Right renal cortex interstitium (tissue), 3 donors: ENCODE measurements at regions not wholly inside any gene's neighbourhood (a gene's known extent, or its start where the extent isn't known, plus 50 kb on each side); places are given as distances from the start of the nearest gene placed in this dataset.
"Not testable (repeated sequence)": the region's sequence is repeated elsewhere in the genome, so short reads cannot be mapped to it uniquely, and the experiment has no call there.

ENCODE experiments used
- DNase-seq, 3 donors: peaks; one replicate each; pipeline ENCODE4 v3.0.0-alpha.2; 2013; ENCODE audit warnings: low read depth in 3 of 3, low spot score in 2 of 3

DNA sequence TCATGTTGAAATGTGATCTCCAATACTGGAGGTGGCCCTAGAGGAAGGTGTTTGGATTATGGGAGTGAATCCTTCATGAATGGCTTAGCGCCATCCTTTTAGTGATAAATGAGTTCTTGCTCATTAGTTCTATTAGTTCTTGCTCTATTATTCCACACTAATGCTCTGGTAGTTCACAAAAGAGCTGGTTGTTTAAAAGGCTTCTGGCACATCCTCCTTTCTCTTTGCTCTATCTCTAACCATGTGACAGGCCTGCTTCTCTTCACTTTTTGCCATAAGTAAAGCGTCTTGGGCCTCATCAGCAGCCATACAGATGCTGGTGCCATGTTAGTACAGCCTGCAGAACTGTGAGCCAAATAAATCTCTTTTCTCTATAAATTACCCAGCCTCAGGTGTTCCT lies 469.9 kb downstream of the GUCY1A2 start:
- DNase-seq: no peak

- DNase-seq: no peak
Measured at GRCh38 chr11:106551744-106552673, 466.3 kb downstream of the GUCY1A2 start.

- no peak for DNase-seq
Measured at GRCh38 chr11:106552694-106553203, 465.5 kb downstream of the GUCY1A2 start.

GRCh38 chr11:106553304-106553703 lies 465.0 kb downstream of the GUCY1A2 start:
- DNase-seq: no peak

- DNase-seq: not testable (repeated sequence)
Measured at GRCh38 chr11:106555566-106556250, 462.6 kb downstream of the GUCY1A2 start.

- DNase-seq: no peak
Measured at GRCh38 chr11:106565326-106565725, 452.9 kb downstream of the GUCY1A2 start.

- DNase-seq: no peak
Measured at GRCh38 chr11:106568632-106569031, 449.6 kb downstream of the GUCY1A2 start.

GRCh38 chr11:106577384-106577783 lies 440.9 kb downstream of the GUCY1A2 start:
- not testable (repeated sequence) for DNase-seq

DNA sequence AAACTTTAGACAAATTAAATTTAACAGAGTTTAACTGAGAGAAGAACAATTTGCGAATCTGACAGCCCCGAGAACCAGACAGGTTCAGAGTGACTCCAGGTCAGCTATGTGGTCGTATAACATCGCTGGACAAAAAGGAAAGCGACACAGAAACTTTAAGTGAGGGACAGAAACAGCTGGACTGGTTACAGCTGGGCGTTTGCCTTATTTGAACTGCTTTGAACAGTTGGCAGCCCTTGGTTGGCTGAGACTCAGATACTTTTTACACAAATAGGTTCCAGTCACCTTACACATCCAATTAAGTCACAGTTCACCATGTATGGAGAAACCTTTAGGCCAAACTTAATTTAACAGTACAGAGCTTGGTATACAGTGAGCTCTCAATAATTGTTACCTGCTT lies 436.9 kb downstream of the GUCY1A2 start:
- DNase-seq: no peak

DNA sequence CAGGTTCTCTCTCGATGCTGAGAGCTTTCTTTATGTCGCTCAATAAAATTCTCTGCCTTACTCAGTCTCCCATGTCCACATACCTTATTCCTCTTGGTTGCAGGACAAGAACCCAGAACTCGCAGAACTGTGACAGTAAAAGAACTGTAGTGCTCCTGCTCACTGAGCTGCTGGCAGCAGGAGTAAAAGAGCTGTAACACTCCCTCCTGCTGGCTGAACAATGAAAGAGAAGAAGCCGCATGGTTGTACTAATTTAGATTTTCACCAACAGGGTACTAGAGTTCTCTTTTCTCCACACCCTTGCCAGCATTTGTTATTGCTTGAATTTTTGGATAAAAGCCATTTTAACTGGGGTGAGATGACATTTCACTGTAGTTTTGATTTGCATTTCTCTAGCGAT lies 433.2 kb downstream of the GUCY1A2 start:
- DNase-seq: no peak

- no peak for DNase-seq
Measured at GRCh38 chr11:106594751-106595351, 423.4 kb downstream of the GUCY1A2 start.

DNA sequence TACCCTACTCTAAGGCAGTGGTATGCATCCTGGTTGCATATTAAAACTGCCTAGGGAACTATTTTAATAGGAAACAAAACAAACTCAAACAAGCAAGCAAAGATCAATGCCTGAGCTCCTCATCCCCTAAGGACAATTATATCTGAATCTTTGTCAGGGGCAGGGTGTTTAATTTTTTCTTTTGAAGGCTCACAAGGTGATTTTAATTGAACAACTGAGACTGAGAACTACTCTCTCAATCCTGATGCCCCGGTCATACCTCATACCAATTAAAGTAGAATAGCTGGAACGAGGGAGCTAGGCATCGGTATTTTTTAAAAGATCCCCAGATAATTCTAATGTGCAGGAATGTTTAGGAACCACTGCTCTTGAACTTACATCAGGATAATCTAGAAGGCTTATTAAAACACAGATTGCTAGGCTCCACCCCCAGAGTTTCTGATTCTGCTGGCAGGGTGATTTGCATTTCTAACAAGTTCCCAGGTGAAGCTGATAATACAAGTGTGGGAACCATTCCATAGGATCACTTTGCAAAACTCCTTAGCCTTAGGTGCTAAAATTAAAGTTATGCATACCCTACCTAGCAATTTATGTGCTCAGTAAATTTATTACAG lies 416.5 kb downstream of the GUCY1A2 start:
- no peak for DNase-seq

- DNase-seq: no peak
Measured at GRCh38 chr11:106608677-106609076, 409.6 kb downstream of the GUCY1A2 start.

DNA sequence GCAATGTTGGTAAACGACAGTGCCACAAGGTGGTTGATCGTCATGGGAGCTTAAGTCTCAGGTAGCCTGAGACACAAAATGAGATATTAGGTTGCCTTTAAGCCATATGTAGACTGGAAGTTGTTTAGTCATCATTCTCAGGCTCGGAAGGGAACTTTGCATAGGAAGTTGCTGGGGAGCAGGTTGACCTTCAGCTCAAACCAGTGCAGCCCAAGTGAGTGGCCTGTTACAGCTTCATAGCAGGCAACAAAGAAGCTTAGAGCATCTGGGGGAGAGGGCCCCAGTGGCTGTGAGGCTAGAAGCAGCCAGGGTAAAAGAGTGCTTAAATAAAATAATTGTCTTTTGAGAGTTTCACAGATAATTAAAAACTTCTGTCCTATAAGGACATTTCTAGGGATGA lies 404.0 kb downstream of the GUCY1A2 start:
- DNase-seq: no peak

GRCh38 chr11:106619320-106619990 lies 398.8 kb downstream of the GUCY1A2 start:
- no peak for DNase-seq

DNA sequence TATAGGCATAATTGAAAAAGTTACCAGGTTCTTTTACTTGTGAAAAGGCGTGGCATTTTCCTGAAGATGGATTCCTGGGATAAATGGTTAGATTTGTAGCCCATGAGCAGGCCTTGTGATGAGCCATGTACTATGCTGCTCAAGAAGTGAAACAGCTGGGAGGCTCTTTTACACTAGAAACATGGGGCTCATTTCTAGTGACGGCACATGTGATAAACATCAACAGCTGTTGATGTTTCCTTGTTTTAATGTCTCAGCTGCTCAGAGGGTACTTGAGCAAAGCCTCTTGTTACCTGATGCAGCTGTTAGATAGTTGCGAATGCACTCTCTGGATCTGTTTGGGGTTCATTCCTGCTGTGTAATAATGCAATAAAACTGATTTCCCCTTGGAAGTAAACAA lies 396.8 kb downstream of the GUCY1A2 start:
- DNase-seq: no peak
